NOMO-1 treated with dmso at 0.1 percent for 144 hours (cell line): ENCODE measurements at regions not wholly inside any gene's neighbourhood (a gene's known extent, or its start where the extent isn't known, plus 50 kb on each side); places are given as distances from the start of the nearest gene placed in this dataset.

Source experiments
- DNase-seq: peaks from one replicate; lab custom pipeline; 2025; ENCODE audit not compliant: unreplicated experiment; lab: John Stamatoyannopoulos, UW

- no peak for DNase-seq
Measured at GRCh38 chr7:41383596-41383995, 319.3 kb downstream of the INHBA start.

- DNase-seq = no peak
Measured at GRCh38 chr7:41378156-41378555, 324.7 kb downstream of the INHBA start.

- no peak for DNase-seq
Measured at GRCh38 chr7:41375582-41375981, 327.3 kb downstream of the INHBA start.

GRCh38 chr7:41374150-41374848, 328.6 kb downstream of the INHBA start:
- DNase-seq = no peak

GRCh38 chr7:41367967-41368882, 334.7 kb downstream of the INHBA start:
- DNase-seq = no peak

- DNase-seq = no peak
Measured at GRCh38 chr7:41351091-41351490, 351.8 kb downstream of the INHBA start.

GRCh38 chr7:41346878-41347277, 356.0 kb downstream of the INHBA start:
- no peak for DNase-seq

GRCh38 chr7:41339913-41340676, 362.8 kb downstream of the INHBA start:
- DNase-seq = no peak

- no peak for DNase-seq
Measured at GRCh38 chr7:41336981-41337380, 365.9 kb downstream of the INHBA start.

- DNase-seq = no peak
Measured at GRCh38 chr7:41336455-41336952, 366.4 kb downstream of the INHBA start.

- no peak for DNase-seq
Measured at GRCh38 chr7:41334071-41334862, 368.6 kb downstream of the INHBA start.

- no peak for DNase-seq
Measured at GRCh38 chr7:41333511-41333910, 369.4 kb downstream of the INHBA start.

- DNase-seq = no peak
Measured at GRCh38 chr7:41331194-41331593, 371.7 kb downstream of the INHBA start.

- DNase-seq = no peak
Measured at GRCh38 chr7:41328544-41328943, 374.3 kb downstream of the INHBA start.

- no peak for DNase-seq
Measured at GRCh38 chr7:41328131-41328530, 374.8 kb downstream of the INHBA start.

- no peak for DNase-seq
Measured at GRCh38 chr7:41326616-41327015, 376.3 kb downstream of the INHBA start.

GRCh38 chr7:41323806-41324205, 379.1 kb downstream of the INHBA start:
- DNase-seq = no peak

GRCh38 chr7:41319581-41319980, 383.3 kb downstream of the INHBA start:
- DNase-seq = no peak

- no peak for DNase-seq
Measured at GRCh38 chr7:41316410-41316809, 386.5 kb downstream of the INHBA start.

GRCh38 chr7:41315764-41316163, 387.1 kb downstream of the INHBA start:
- no peak for DNase-seq

GRCh38 chr7:41313171-41313570, 389.7 kb downstream of the INHBA start:
- DNase-seq = no peak
